HEK293T (cell line): ENCODE measurements at regions not wholly inside any gene's neighbourhood (a gene's known extent, or its start where the extent isn't known, plus 50 kb on each side); places are given as distances from the start of the nearest gene placed in this dataset.

ENCODE experiments used
- ELF4 ChIP-seq: fragments of 450-650 bp; IDR thresholded peaks from 2 replicates; pipeline ENCODE4 v1.6.1; 2017; ENCODE audit warnings: antibody characterized with exemption
- FOXA1 ChIP-seq: fragments of 450-650 bp; IDR thresholded peaks from 2 replicates; pipeline ENCODE4 v1.6.1; 2016; ENCODE audit warnings: mild to moderate bottlenecking
- FOXM1 ChIP-seq: fragments of 450-650 bp; IDR thresholded peaks from 2 replicates; pipeline ENCODE4 v1.6.1; 2017; ENCODE audit warnings: mild to moderate bottlenecking, borderline replicate concordance
- HDGF ChIP-seq: fragments of 450-650 bp; IDR thresholded peaks from 2 replicates; pipeline ENCODE4 v1.6.1; 2017; ENCODE audit warnings: antibody characterized with exemption, borderline replicate concordance
- SP1 ChIP-seq: fragments of 450-650 bp; IDR thresholded peaks from 2 replicates; pipeline ENCODE4 v1.6.1; 2017
- SUZ12 ChIP-seq: fragments of 450-650 bp; IDR thresholded peaks from 2 replicates; pipeline ENCODE4 v1.6.1; 2016; ENCODE audit warnings: mild to moderate bottlenecking
- ZNF384 ChIP-seq: fragments of 450-650 bp; IDR thresholded peaks from 2 replicates; pipeline ENCODE4 v1.6.1; 2016

DNA sequence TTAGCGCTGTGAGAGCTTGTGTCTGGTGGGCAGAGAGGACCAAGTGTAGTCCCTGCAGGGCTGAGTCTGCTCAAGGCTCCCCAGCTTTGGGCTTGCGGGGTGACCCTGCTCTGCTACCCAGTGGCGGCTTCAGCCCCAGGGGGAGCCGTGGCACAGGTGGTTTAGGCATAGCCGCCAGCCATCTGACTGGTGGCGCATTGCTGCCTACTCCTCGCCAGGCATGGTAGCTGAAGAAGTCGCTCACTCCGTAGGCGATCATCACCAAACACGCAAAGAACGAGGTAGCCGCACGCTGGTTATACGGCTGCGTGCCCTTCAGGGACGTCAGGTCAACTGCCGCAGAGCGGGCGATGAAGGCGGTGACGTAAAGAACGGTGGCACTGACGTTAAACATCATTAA is 180.7 kb upstream of the DIPK2B start:
- TF ChIP-seq FOXM1 (no peak), FOXA1 (no peak), ELF4 (no peak), HDGF (no peak), ZNF384 (no peak), SP1 (no peak), SUZ12 (no peak)
